ENCODE measurements at regions not wholly inside any gene's neighbourhood (a gene's known extent, or its start where the extent isn't known, plus 50 kb on each side); places are given as distances from the start of the nearest gene placed in this dataset.

- Histone ChIP-seq H3K36me3 (replicated peaks; ENCODE audit: control insufficient read depth, insufficient read depth, low read length) (no peaks in the 10 kb centered on the region), H3K4me3 (ENCODE audit: insufficient read depth, low read depth, low read length) (no peak overlapping the region), H3K27me3 (ENCODE audit: control insufficient read depth, insufficient read depth, low read length) (no peaks in the 10 kb centered on the region)
- no peak for DNase-seq
Observed at GRCh38 chr1:234529950-234530237, 50.9 kb upstream of the TARBP1 start.

- no peak for DNase-seq
- Histone ChIP-seq H3K4me3 (ENCODE audit: insufficient read depth, low read depth, low read length) (no peak overlapping the region), H3K27me3 (ENCODE audit: control insufficient read depth, insufficient read depth, low read length) (no peaks in the 10 kb centered on the region), H3K36me3 (replicated peaks; ENCODE audit: control insufficient read depth, insufficient read depth, low read length) (no peaks in the 10 kb centered on the region)
Observed at GRCh38 chr1:234529095-234529949, 50.3 kb upstream of the TARBP1 start.

Data from H7 (cell line).